SK-N-SH (cell line): ENCODE measurements at regions not wholly inside any gene's neighbourhood (a gene's known extent, or its start where the extent isn't known, plus 50 kb on each side); places are given as distances from the start of the nearest gene placed in this dataset.

Source experiments
- CTCF ChIA-PET: fragments of 300-600, 350-600 bp; formaldehyde crosslinking; extraction: SDS; loops from one replicate; lab custom pipeline; 2021; lab: Yijun Ruan, JAX
- POLR2A ChIA-PET: fragments of 350-600 bp; sonication (Branson Sonifier 250); formaldehyde crosslinking; extraction: SDS; loops from one replicate; lab custom pipeline; 2020; ENCODE audit warnings: antibody characterized with exemption, inconsistent platforms; lab: Yijun Ruan, JAX
- DNase-seq: peaks from one replicate; pipeline ENCODE4 v3.0.0; 2012
- H2AFZ ChIP-seq: fragments of 200-600 bp; sonication (generic); 2 replicates; pipeline ENCODE4 v1.8.1; 2016; ENCODE audit warnings: antibody characterized with exemption, mild to moderate bottlenecking, low read depth
- H3F3A ChIP-seq: fragments of 200-600 bp; sonication (generic); replicated peaks from 2 replicates; pipeline ENCODE3; 2016; ENCODE audit warnings: antibody characterized with exemption, mild to moderate bottlenecking; ENCODE audit not compliant: insufficient read depth
- H3K27ac ChIP-seq, 2 experiments: fragments of 200-500 bp in 1 of 2; fragments of 200-600 bp in 1 of 2; sonication (Bioruptor generic) in 1 of 2; sonication (generic), shearing (Covaris generic) in 1 of 2; 2 replicates each; pipeline versions ENCODE4 v1.5.1 to v1.6.1; 2014 to 2016; ENCODE audit warnings: low read depth in 2 of 2, inconsistent platforms in 1 of 2, low read length in 1 of 2, mild to moderate bottlenecking in 1 of 2, mixed read lengths in 1 of 2
- H3K27me3 ChIP-seq: fragments of 200-600 bp; sonication (generic), shearing (Covaris generic); 2 replicates; pipeline ENCODE4 v1.6.1; 2016; ENCODE audit warnings: mixed run types; ENCODE audit not compliant: insufficient read depth
- H3K36me3 ChIP-seq, 2 experiments: fragments of 200-500 bp in 1 of 2; fragments of 200-600 bp in 1 of 2; sonication (Bioruptor generic) in 1 of 2; sonication (generic) in 1 of 2; replicated peaks in 1 of 2; 2 replicates each; pipeline versions ENCODE3 to v1.5.1; 2014 to 2016; ENCODE audit warnings: low read length in 1 of 2, mild to moderate bottlenecking in 1 of 2; ENCODE audit not compliant: insufficient read depth in 2 of 2, control insufficient read depth in 1 of 2
- H3K4me1 ChIP-seq, 2 experiments: fragments of 200-500 bp in 1 of 2; fragments of 200-600 bp in 1 of 2; sonication (Bioruptor generic) in 1 of 2; sonication (generic), shearing (Covaris generic) in 1 of 2; 2 replicates each; pipeline versions ENCODE4 v1.5.1 to v1.6.1; 2014 to 2016; ENCODE audit warnings: low read depth in 1 of 2, low read length in 1 of 2, mixed run types in 1 of 2; ENCODE audit not compliant: insufficient read depth in 2 of 2, control insufficient read depth in 1 of 2
- H3K4me2 ChIP-seq: fragments of 200-600 bp; sonication (generic), shearing (Covaris generic); 2 replicates; pipeline ENCODE4 v1.6.1; 2017; ENCODE audit warnings: mixed run types
- H3K4me3 ChIP-seq, 2 experiments: fragments of 200-500 bp in 1 of 2; fragments of 200-600 bp in 1 of 2; sonication (Bioruptor generic) in 1 of 2; sonication (generic), shearing (Covaris generic) in 1 of 2; 2 replicates each; pipeline versions ENCODE4 v1.5.1 to v1.8.1; 2014 to 2016; ENCODE audit warnings: low read depth in 2 of 2, inconsistent platforms in 1 of 2, low read length in 1 of 2, mild to moderate bottlenecking in 1 of 2, mixed read lengths in 1 of 2, moderate library complexity in 1 of 2
- H3K79me2 ChIP-seq: fragments of 200-600 bp; sonication (generic); 2 replicates; pipeline ENCODE4 v1.8.1; 2017; ENCODE audit warnings: mild to moderate bottlenecking; ENCODE audit not compliant: insufficient read depth
- H3K9ac ChIP-seq: fragments of 200-600 bp; sonication (generic); 2 replicates; pipeline ENCODE4 v1.6.1; 2017; ENCODE audit warnings: mixed run types
- H3K9me2 ChIP-seq: fragments of 200-600 bp; sonication (generic); 2 replicates; pipeline ENCODE4 v1.6.1; 2017; ENCODE audit warnings: mixed run types
- H3K9me3 ChIP-seq: fragments of 200-600 bp; sonication (generic); 2 replicates; pipeline ENCODE4 v1.6.1; 2017; ENCODE audit warnings: mixed run types, mild to moderate bottlenecking, moderate library complexity
- H4K20me1 ChIP-seq: fragments of 200-600 bp; sonication (generic); 2 replicates; pipeline ENCODE4 v1.6.1; 2017; ENCODE audit warnings: mild to moderate bottlenecking, mixed run types; ENCODE audit not compliant: insufficient read depth
- CHD2 ChIP-seq: fragments of 150-350 bp; IDR thresholded peaks from 2 replicates; pipeline ENCODE4 v1.6.1; 2018; ENCODE audit warnings: low read length; ENCODE audit not compliant: partially characterized antibody
- ELF1 ChIP-seq: IDR thresholded peaks from 2 replicates; pipeline ENCODE4 v1.4.0; 2012
- EP300 ChIP-seq, 2 experiments: IDR thresholded peaks; 2 replicates each; pipeline versions ENCODE4 v1.4.0 to v1.6.1; 2012; ENCODE audit warnings: borderline replicate concordance in 1 of 2, low read depth in 1 of 2, low read length in 1 of 2
- FOXJ3 ChIP-seq: sonication (generic); formaldehyde crosslinking; IDR thresholded peaks from 2 replicates; pipeline ENCODE4 v1.5.1; 2020; ENCODE audit warnings: mild to moderate bottlenecking, missing genetic modification reagents
- FOXM1 ChIP-seq: IDR thresholded peaks from 2 replicates; pipeline ENCODE4 v1.4.0; 2012; ENCODE audit warnings: low read depth, mild to moderate bottlenecking
- GABPA ChIP-seq: IDR thresholded peaks from 2 replicates; pipeline ENCODE4 v1.4.0; 2012; ENCODE audit warnings: low read depth, mild to moderate bottlenecking
- GATA2 ChIP-seq: sonication (generic); formaldehyde crosslinking; IDR thresholded peaks from 2 replicates; pipeline ENCODE4 v1.5.0; 2020; ENCODE audit warnings: mild to moderate bottlenecking, missing genetic modification reagents
- NRF1 ChIP-seq: IDR thresholded peaks from 2 replicates; pipeline ENCODE4 v1.6.1; 2012; ENCODE audit warnings: low read depth, mild to moderate bottlenecking, low read length
- RAD21 ChIP-seq: IDR thresholded peaks from 2 replicates; pipeline ENCODE4 v1.6.1; 2012; ENCODE audit warnings: mild to moderate bottlenecking, low read length
- RCOR1 ChIP-seq: fragments of 150-350 bp; IDR thresholded peaks from 2 replicates; pipeline ENCODE4 v1.6.1; 2017; ENCODE audit warnings: antibody characterized with exemption, low read length
- RFX5 ChIP-seq: IDR thresholded peaks from 2 replicates; pipeline ENCODE4 v1.6.1; 2012; ENCODE audit warnings: mild to moderate bottlenecking, improper control_type of control experiment, low read length
- RXRA ChIP-seq: IDR thresholded peaks from 2 replicates; pipeline ENCODE4 v1.4.0; 2012; ENCODE audit warnings: low read depth, mild to moderate bottlenecking, borderline replicate concordance
- SIN3A ChIP-seq: IDR thresholded peaks from 2 replicates; pipeline ENCODE4 v1.6.1; 2012; ENCODE audit warnings: low read depth, mild to moderate bottlenecking, low read length, moderate library complexity, borderline replicate concordance
- TCF12 ChIP-seq: IDR thresholded peaks from 2 replicates; pipeline ENCODE4 v1.4.0; 2012
- TEAD4 ChIP-seq: IDR thresholded peaks from 2 replicates; pipeline ENCODE4 v1.4.0; 2012; ENCODE audit warnings: mild to moderate bottlenecking, borderline replicate concordance; ENCODE audit not compliant: insufficient read depth
- YY1 ChIP-seq: IDR thresholded peaks from 2 replicates; pipeline ENCODE4 v1.4.0; 2012; ENCODE audit warnings: low read depth, mild to moderate bottlenecking
- whole genome bisulfite sequencing: methylation state at CpG from one replicate; pipeline ENCODE4 v1.1.6; 2017; ENCODE audit warnings: low lambda C conversion rate; 5-methylcytosine and 5-hydroxymethylcytosine counted together
- TF ChIP-seq, protein P1 (sequence below): IDR thresholded peaks from 2 replicates; pipeline ENCODE4 v1.4.0; 2012; ENCODE audit warnings: low read depth, borderline replicate concordance
- TF ChIP-seq, protein P2 (sequence below): fragments of 150-350 bp; IDR thresholded peaks from 2 replicates; pipeline ENCODE4 v1.6.1; 2016; ENCODE audit warnings: mild to moderate bottlenecking, low read depth, low read length
- TF ChIP-seq, protein P3 (sequence below): IDR thresholded peaks from 2 replicates; pipeline ENCODE4; 2012
- TF ChIP-seq, protein P4 (sequence below): IDR thresholded peaks from 2 replicates; pipeline ENCODE4 v1.6.1; 2012; ENCODE audit warnings: mild to moderate bottlenecking, low read depth, low read length, moderate library complexity

- no peaks in the 10 kb centered on the region for H3K36me3 ChIP-seq
- H4K20me1 ChIP-seq, result no peaks in the 10 kb centered on the region
- H3K79me2 ChIP-seq, result no peaks in the 10 kb centered on the region
- 83% methylated on average over 5 of the region's 5 CpGs for WGBS
- TF ChIP-seq SIN3A, result no peak
- TF ChIP-seq RAD21, result no peak
- TF ChIP-seq, protein P1, sequence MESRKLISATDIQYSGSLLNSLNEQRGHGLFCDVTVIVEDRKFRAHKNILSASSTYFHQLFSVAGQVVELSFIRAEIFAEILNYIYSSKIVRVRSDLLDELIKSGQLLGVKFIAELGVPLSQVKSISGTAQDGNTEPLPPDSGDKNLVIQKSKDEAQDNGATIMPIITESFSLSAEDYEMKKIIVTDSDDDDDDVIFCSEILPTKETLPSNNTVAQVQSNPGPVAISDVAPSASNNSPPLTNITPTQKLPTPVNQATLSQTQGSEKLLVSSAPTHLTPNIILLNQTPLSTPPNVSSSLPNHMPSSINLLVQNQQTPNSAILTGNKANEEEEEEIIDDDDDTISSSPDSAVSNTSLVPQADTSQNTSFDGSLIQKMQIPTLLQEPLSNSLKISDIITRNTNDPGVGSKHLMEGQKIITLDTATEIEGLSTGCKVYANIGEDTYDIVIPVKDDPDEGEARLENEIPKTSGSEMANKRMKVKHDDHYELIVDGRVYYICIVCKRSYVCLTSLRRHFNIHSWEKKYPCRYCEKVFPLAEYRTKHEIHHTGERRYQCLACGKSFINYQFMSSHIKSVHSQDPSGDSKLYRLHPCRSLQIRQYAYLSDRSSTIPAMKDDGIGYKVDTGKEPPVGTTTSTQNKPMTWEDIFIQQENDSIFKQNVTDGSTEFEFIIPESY, result no peak
- no peak for TF ChIP-seq NRF1
- no peak for TF ChIP-seq RCOR1
- TF ChIP-seq FOXJ3 (CRISPR knock-in tag), result no peak
- no peak for TF ChIP-seq CHD2
- TF ChIP-seq, protein P2, sequence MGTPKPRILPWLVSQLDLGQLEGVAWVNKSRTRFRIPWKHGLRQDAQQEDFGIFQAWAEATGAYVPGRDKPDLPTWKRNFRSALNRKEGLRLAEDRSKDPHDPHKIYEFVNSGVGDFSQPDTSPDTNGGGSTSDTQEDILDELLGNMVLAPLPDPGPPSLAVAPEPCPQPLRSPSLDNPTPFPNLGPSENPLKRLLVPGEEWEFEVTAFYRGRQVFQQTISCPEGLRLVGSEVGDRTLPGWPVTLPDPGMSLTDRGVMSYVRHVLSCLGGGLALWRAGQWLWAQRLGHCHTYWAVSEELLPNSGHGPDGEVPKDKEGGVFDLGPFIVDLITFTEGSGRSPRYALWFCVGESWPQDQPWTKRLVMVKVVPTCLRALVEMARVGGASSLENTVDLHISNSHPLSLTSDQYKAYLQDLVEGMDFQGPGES, result no peak
- no peak for TF ChIP-seq RFX5
- no peak for TF ChIP-seq GATA2 (CRISPR knock-in tag)
- no peak for TF ChIP-seq RXRA
- no peak for TF ChIP-seq ELF1
- no peak for TF ChIP-seq TEAD4
- no peak for TF ChIP-seq GABPA
- TF ChIP-seq, protein P3, sequence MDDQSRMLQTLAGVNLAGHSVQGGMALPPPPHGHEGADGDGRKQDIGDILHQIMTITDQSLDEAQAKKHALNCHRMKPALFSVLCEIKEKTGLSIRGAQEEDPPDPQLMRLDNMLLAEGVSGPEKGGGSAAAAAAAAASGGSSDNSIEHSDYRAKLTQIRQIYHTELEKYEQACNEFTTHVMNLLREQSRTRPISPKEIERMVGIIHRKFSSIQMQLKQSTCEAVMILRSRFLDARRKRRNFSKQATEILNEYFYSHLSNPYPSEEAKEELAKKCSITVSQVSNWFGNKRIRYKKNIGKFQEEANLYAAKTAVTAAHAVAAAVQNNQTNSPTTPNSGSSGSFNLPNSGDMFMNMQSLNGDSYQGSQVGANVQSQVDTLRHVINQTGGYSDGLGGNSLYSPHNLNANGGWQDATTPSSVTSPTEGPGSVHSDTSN, result no peak
- TF ChIP-seq, protein P4, sequence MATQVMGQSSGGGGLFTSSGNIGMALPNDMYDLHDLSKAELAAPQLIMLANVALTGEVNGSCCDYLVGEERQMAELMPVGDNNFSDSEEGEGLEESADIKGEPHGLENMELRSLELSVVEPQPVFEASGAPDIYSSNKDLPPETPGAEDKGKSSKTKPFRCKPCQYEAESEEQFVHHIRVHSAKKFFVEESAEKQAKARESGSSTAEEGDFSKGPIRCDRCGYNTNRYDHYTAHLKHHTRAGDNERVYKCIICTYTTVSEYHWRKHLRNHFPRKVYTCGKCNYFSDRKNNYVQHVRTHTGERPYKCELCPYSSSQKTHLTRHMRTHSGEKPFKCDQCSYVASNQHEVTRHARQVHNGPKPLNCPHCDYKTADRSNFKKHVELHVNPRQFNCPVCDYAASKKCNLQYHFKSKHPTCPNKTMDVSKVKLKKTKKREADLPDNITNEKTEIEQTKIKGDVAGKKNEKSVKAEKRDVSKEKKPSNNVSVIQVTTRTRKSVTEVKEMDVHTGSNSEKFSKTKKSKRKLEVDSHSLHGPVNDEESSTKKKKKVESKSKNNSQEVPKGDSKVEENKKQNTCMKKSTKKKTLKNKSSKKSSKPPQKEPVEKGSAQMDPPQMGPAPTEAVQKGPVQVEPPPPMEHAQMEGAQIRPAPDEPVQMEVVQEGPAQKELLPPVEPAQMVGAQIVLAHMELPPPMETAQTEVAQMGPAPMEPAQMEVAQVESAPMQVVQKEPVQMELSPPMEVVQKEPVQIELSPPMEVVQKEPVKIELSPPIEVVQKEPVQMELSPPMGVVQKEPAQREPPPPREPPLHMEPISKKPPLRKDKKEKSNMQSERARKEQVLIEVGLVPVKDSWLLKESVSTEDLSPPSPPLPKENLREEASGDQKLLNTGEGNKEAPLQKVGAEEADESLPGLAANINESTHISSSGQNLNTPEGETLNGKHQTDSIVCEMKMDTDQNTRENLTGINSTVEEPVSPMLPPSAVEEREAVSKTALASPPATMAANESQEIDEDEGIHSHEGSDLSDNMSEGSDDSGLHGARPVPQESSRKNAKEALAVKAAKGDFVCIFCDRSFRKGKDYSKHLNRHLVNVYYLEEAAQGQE, result no peak
- no peak for TF ChIP-seq TCF12
- TF ChIP-seq EP300 (IDR thresholded peaks at IDR 0.05; ENCODE audit: borderline replicate concordance in 1 of 2, low read depth in 1 of 2, low read length in 1 of 2), result no peak
- TF ChIP-seq YY1, result no peak
- TF ChIP-seq FOXM1, result no peak
- no peak for DNase-seq
- ChIA-PET POLR2A (no interaction called here), CTCF (no interaction called here)
- H3K9me3 ChIP-seq, result no peaks in the 10 kb centered on the region
- no peaks in the 10 kb centered on the region for H3K27me3 ChIP-seq
- no peak overlapping the region for H3K4me2 ChIP-seq
- no peak overlapping the region for H2AFZ ChIP-seq
- no peak overlapping the region for H3K27ac ChIP-seq
- no peaks in the 10 kb centered on the region for H3K9me2 ChIP-seq
- H3K4me1 ChIP-seq, result no peaks in the 10 kb centered on the region
- no peaks in the 10 kb centered on the region for H3F3A ChIP-seq
- H3K9ac ChIP-seq, result no peak overlapping the region
- H3K4me3 ChIP-seq, result no peak overlapping the region
These were observed 118.3 kb upstream of the STARD13 start for GRCh38 chr13:33403807-33404362.
